Activated CD4-positive, CD25-positive, alpha-beta regulatory T cell treated with anti-CD3 and anti-CD28 coated beads, Interleukin-2, amount 50 U/mL, for 24 hours (primary cell): ENCODE measurements at regions not wholly inside any gene's neighbourhood (a gene's known extent, or its start where the extent isn't known, plus 50 kb on each side); places are given as distances from the start of the nearest gene placed in this dataset.

ENCODE experiments used
- ATAC-seq, 2 donors: fragments of 150-1000 bp; cut with Tn5 transposase; one replicate each; pipeline ENCODE4 v1.10.0; 2021; ENCODE audit warnings: mild to moderate bottlenecking in 1 of 2, moderate library complexity in 1 of 2

GRCh38 chr16:54437921-54438320 lies 151.3 kb upstream of the IRX3 start:
- ATAC-seq = no peak

GRCh38 chr16:54437401-54437800 lies 150.8 kb upstream of the IRX3 start:
- ATAC-seq = no peak

DNA sequence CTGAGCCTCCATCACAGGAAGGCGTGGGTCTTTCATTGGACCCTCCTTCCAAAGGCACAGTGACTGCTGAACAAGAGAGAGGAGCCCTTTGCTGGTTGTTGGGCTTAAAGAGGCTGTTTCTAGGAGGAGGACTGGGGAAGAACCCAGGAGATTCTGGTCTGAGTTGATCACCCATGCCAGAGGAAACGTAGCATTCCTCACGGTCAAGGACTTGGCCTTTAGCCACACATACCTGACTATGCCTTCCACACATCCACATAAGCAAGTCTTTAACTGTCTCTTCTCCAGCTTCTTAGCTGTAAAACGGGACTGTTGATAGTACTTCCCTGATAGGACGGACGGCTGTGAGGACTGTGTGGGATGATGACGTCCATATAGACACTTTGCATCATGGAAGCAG lies 149.8 kb upstream of the IRX3 start:
- ATAC-seq = no peak

- ATAC-seq = no peak
Observed at GRCh38 chr16:54434859-54435258, 148.3 kb upstream of the IRX3 start.

DNA sequence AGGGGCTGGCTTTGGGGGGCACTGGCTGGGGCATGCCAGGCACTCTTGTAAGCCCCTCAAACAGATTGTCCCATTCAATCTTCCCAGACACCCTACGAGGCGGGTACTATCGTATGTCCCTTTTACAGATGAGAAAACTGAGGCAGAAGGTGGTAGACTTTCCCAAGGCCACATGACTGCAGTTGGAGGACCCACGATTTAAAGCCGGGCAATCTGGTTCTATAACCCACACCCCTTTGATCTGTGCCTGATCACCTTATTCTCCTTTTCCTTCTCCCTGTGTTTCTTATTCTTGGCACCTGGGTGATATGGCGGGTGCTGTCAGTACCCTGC lies 146.3 kb upstream of the IRX3 start:
- ATAC-seq = no peak

GRCh38 chr16:54431997-54432896 lies 145.7 kb upstream of the IRX3 start:
- no peak for ATAC-seq

GRCh38 chr16:54431041-54431996 lies 144.7 kb upstream of the IRX3 start:
- ATAC-seq = no peak

GRCh38 chr16:54430491-54431030 lies 144.0 kb upstream of the IRX3 start:
- no peak for ATAC-seq

GRCh38 chr16:54429029-54429428 lies 142.4 kb upstream of the IRX3 start:
- ATAC-seq = no peak

DNA sequence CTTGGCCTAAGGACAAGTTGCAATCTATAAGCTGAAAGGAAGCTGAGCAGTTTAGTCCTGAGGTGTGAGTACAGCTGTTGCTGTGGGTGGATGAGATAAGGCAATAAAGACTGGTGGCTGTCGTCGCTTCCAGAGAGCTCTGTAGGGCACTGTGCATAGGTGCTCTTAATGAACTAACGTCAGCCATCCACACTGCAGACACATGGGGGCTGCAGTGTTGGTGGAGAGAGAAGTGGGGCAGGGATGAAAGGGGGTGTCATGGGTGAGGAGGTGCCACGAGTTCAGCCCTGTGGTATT lies 139.9 kb upstream of the IRX3 start:
- ATAC-seq = no peak

- no peak for ATAC-seq
Observed at GRCh38 chr16:54425681-54426552, 139.3 kb upstream of the IRX3 start.

DNA sequence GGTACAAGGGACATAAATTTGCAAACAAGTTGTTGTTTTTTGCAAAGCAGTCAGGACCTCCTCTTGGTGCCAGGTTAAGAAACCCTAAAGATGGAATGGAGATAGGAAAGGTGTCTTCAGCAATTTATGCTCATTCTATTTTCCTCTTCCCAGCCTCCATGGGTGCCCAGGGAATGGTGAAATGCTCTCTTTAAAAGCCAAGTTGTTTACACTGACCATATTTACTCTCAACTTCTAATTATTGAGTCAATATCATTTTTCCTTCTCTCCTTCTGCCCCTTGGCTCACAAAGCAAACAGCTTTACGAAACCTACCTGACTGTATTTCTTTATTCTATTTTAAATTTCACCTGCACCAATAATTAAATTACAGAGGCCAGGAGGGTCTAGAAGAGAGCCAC lies 138.5 kb upstream of the IRX3 start:
- ATAC-seq = no peak

GRCh38 chr16:54424043-54424451 lies 137.5 kb upstream of the IRX3 start:
- no peak for ATAC-seq

DNA sequence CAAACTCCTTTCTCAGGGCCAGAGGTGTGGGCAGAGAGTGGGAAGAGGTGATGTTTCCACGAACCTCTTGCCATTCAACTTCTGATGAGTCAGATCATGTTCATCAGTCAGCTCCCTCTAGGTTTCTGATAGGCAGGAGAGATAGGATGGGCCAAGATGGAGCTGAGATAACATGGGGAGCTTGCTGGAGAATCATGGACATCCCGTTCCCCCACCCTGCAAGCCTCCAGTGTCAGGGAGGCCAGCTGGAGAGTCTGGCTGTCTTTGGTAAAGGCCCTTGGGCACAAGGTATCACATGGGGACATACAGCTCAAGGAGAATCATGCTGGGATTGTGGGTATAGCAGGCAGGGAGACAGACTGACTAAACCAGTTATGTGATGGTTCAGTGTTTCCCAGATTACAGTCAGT lies 136.0 kb upstream of the IRX3 start:
- ATAC-seq = no peak

DNA sequence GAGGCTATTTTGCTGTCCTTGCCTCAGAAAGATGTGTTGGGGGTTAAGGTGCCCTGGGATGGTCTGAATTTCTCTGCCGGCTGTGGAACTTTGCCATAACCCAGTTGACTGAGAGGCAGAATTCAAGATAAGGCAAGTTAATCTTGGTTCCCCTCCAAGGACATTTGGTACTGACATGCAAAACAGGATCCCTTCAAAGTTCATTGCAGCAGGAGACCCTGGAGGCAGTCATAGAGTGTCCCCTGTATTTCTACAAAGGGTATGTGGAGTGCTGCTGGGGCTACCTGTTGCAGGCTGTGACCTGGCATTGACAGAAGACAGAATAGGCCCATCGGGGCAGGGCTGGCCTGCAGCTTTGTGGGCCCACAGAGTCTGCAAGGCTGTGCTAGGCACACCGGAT lies 135.6 kb upstream of the IRX3 start:
- no peak for ATAC-seq

DNA sequence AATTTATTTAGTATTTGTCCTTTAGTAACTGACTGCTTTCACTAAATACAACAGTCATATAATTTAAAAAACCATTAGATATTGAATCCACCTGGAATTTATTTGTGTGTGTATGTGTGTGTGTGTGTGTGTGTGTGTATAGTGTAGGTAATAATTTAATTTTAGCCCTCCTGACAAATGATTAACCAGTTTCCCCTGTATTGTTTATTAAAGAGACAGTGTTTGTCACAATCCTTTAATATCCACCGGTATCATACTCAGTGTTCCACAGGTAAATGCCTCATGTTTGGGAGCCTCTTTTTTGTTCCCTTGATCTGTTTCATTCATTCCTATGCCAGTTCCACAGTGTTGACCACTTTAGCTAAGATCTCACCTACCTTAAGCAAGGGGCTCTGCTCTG lies 134.6 kb upstream of the IRX3 start:
- no peak for ATAC-seq

DNA sequence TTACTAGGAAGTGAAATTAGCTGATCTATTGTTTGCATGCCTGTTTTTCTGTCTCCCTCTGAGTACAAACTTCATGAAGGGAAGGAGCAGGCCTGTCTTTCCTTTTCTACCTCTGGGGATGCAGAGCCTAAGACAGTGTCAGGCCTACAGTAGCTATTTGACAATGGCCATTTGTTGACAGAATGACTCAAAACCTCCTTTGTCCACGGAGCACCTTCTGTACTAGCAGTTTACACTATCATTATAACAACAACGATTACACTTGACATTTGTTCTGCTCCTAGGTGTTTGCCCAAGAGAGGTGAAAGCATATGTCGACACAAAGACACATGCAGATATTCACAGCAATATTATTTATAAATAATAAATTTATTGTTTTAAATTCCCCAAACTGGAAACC lies 132.3 kb upstream of the IRX3 start:
- ATAC-seq = no peak

- no peak for ATAC-seq
Observed at GRCh38 chr16:54417384-54417783, 130.8 kb upstream of the IRX3 start.

DNA sequence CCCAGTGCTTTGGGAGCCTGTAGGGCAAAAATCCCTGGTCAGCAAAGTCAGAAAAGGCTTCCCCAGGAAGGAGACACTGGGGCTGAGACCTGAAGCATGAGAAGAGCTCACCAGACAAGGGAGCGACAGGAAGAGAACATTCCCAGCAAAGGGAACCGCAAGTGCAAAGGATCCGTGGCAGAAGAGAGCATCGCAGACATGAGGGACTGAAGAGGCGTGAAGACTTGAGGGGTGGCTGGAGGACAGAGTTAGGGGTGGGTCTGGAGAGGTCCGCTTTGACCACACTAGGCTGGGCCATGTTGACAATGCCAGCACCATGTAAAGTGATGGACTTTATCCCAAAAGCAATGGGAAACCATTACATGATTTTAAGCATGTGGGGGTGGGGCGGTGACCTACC lies 128.1 kb upstream of the IRX3 start:
- ATAC-seq = no peak

- no peak for ATAC-seq
Observed at GRCh38 chr16:54412777-54413455, 126.3 kb upstream of the IRX3 start.

GRCh38 chr16:54412037-54412436 lies 125.5 kb upstream of the IRX3 start:
- no peak for ATAC-seq

DNA sequence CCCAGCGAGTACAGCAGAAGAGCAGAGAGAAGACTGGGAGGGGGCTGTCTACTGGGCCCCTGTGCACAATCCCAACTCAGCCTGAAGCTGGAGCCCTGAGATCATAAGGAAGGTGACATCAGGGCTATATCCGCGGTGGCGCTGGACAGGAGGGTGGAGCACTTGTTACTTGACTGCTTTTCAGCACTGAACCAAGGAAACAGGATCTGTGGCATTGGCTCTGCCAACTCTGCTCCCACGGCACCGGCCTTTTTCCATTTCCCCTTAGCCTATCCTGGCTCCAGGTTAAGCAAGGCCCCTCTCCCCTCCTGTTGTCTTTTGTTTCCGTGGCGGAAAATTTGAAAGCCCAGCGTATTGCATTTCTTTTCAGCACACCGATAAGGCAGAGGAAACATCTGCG lies 125.0 kb upstream of the IRX3 start:
- ATAC-seq = no peak
